H1 (cell line): ENCODE measurements at regions not wholly inside any gene's neighbourhood (a gene's known extent, or its start where the extent isn't known, plus 50 kb on each side); places are given as distances from the start of the nearest gene placed in this dataset.
A peak's percentile ranks its signal among the peaks of the same experiment; 100 is the strongest.

Experiments used
- CTCF ChIA-PET: fragments of 300-600 bp; sonication (Branson Sonifier 250); formaldehyde crosslinking; loops from one replicate; lab custom pipeline; 2021; ENCODE audit not compliant: partially characterized antibody; lab: Charles Lee
- POLR2A ChIA-PET: fragments of 300-600 bp; sonication (Branson Sonifier 250); formaldehyde crosslinking; loops from one replicate; lab custom pipeline; 2021; ENCODE audit warnings: inconsistent platforms; ENCODE audit not compliant: partially characterized antibody; lab: Charles Lee
- DNase-seq, 2 experiments: peaks; one replicate each; pipeline versions ENCODE4 v3.0.0 to v3.0.0-alpha.2; 2010 to 2022; ENCODE audit warnings: low spot score in 2 of 2, low read depth in 1 of 2, mixed read lengths in 1 of 2
- FAIRE-seq: peaks from 2 replicates; lab custom pipeline; 2011; peaks lifted over from hg19 to GRCh38; lab: Jason Lieb, UNC
- H2AFZ ChIP-seq: 2 replicates; pipeline ENCODE4 v1.8.1; 2012; ENCODE audit warnings: low read length, inconsistent platforms
- H2AK5ac ChIP-seq: 2 replicates; pipeline ENCODE4 v1.6.1; 2013; ENCODE audit warnings: low read depth, low read length
- H2BK120ac ChIP-seq: replicated peaks from 2 replicates; pipeline ENCODE3; 2013; ENCODE audit warnings: low read depth, low read length, inconsistent platforms
- H2BK12ac ChIP-seq: 2 replicates; pipeline ENCODE4 v1.6.1; 2013; ENCODE audit warnings: low read depth, low read length
- H2BK15ac ChIP-seq: 2 replicates; pipeline ENCODE4 v1.6.1; 2013; ENCODE audit warnings: low read length
- H2BK20ac ChIP-seq: 2 replicates; pipeline ENCODE4 v1.6.1; 2013; ENCODE audit warnings: low read length
- H2BK5ac ChIP-seq: 2 replicates; pipeline ENCODE4 v1.6.1; 2013; ENCODE audit warnings: low read depth, low read length
- H3K14ac ChIP-seq: 2 replicates; pipeline ENCODE4 v1.6.1; 2013; ENCODE audit warnings: inconsistent platforms; ENCODE audit not compliant: insufficient read length
- H3K18ac ChIP-seq: 2 replicates; pipeline ENCODE4 v1.6.1; 2013; ENCODE audit warnings: low read length; ENCODE audit errors: extremely low read depth
- H3K23ac ChIP-seq: 2 replicates; pipeline ENCODE4 v1.6.1; 2013; ENCODE audit warnings: inconsistent platforms; ENCODE audit not compliant: insufficient read length
- H3K23me2 ChIP-seq: 2 replicates; pipeline ENCODE4 v1.6.1; 2013; ENCODE audit warnings: low read depth, low read length
- H3K27ac ChIP-seq: 2 replicates; pipeline ENCODE4 v1.6.1; 2011; ENCODE audit warnings: low read depth, low read length, inconsistent platforms
- H3K27me3 ChIP-seq, 4 experiments: replicated peaks in 1 of 4; 1 replicate in 1 of 4; 2 replicates in 3 of 4; pipeline versions ENCODE4 v1.6.1 to v1.8.1; 2011 to 2013; ENCODE audit warnings: low read length in 3 of 4, mild to moderate bottlenecking in 3 of 4, inconsistent platforms in 2 of 4, mixed read lengths in 2 of 4, moderate library complexity in 1 of 4; ENCODE audit not compliant: control insufficient read depth in 3 of 4, insufficient read depth in 3 of 4; ENCODE audit errors: extremely low read depth in 1 of 4
- H3K36me3 ChIP-seq, 4 experiments: 2 replicates each; pipeline versions ENCODE4 v1.6.1 to v1.8.1; 2011 to 2013; ENCODE audit warnings: mild to moderate bottlenecking in 4 of 4, low read length in 3 of 4, moderate library complexity in 2 of 4, control low read depth in 1 of 4, inconsistent platforms in 1 of 4; ENCODE audit not compliant: insufficient read depth in 4 of 4, control insufficient read depth in 2 of 4
- H3K4ac ChIP-seq: replicated peaks from 2 replicates; pipeline ENCODE3; 2013; ENCODE audit warnings: low read length, low read depth, mixed read lengths, inconsistent platforms; ENCODE audit not compliant: insufficient read length
- H3K4me1 ChIP-seq, 4 experiments: replicated peaks in 1 of 4; 1 replicate in 1 of 4; 2 replicates in 3 of 4; pipeline versions ENCODE4 v1.6.1 to v1.8.1; 2011 to 2013; ENCODE audit warnings: low read length in 3 of 4, inconsistent platforms in 2 of 4, mixed read lengths in 1 of 4; ENCODE audit not compliant: insufficient read depth in 4 of 4, control insufficient read depth in 3 of 4
- H3K4me2 ChIP-seq, 2 experiments: 2 replicates each; pipeline versions ENCODE4 v1.6.1 to v1.8.1; 2011 to 2013; ENCODE audit warnings: low read depth in 2 of 2, low read length in 2 of 2, control low read depth in 1 of 2, inconsistent platforms in 1 of 2, mild to moderate bottlenecking in 1 of 2; ENCODE audit not compliant: insufficient read depth in 1 of 2
- H3K4me3 ChIP-seq, 4 experiments: fragments of 200-600, 300-600 bp in 1 of 4; sonication (generic), shearing (Covaris generic), sonication (Bioruptor Twin) in 1 of 4; 2 replicates each; pipeline versions ENCODE4 v1.5.1 to v1.8.1; 2011 to 2016; ENCODE audit warnings: low read length in 4 of 4, low read depth in 3 of 4, control low read depth in 2 of 4, inconsistent platforms in 2 of 4, mild to moderate bottlenecking in 2 of 4, mixed read lengths in 1 of 4, moderate library complexity in 1 of 4; ENCODE audit not compliant: insufficient read depth in 2 of 4; ENCODE audit errors: extremely low read depth in 1 of 4
- H3K56ac ChIP-seq: replicated peaks from 2 replicates; pipeline ENCODE3; 2013; ENCODE audit warnings: low read depth, mild to moderate bottlenecking, mixed read lengths, low read length, inconsistent platforms; ENCODE audit not compliant: insufficient read length
- H3K79me1 ChIP-seq: 2 replicates; pipeline ENCODE4 v1.6.1; 2013; ENCODE audit warnings: low read depth, low read length, control low read depth
- H3K79me2 ChIP-seq, 2 experiments: 2 replicates each; pipeline versions ENCODE4 v1.6.1 to v1.8.1; 2012 to 2013; ENCODE audit warnings: low read length in 2 of 2, mild to moderate bottlenecking in 2 of 2, inconsistent platforms in 1 of 2; ENCODE audit not compliant: insufficient read depth in 2 of 2, control insufficient read depth in 1 of 2
- H3K9ac ChIP-seq, 4 experiments: replicated peaks in 1 of 4; 1 replicate in 1 of 4; 2 replicates in 3 of 4; pipeline versions ENCODE4 v1.6.1 to v1.8.1; 2011 to 2013; ENCODE audit warnings: low read depth in 3 of 4, low read length in 3 of 4, control low read depth in 2 of 4, mild to moderate bottlenecking in 2 of 4, moderate library complexity in 2 of 4, inconsistent platforms in 1 of 4; ENCODE audit errors: extremely low read depth in 1 of 4
- H3K9me3 ChIP-seq, 2 experiments: 2 replicates each; pipeline versions ENCODE4 v1.6.1 to v1.8.1; 2012 to 2013; ENCODE audit warnings: mild to moderate bottlenecking in 2 of 2, moderate library complexity in 2 of 2, control low read depth in 1 of 2, inconsistent platforms in 1 of 2, low read depth in 1 of 2, low read length in 1 of 2, mixed read lengths in 1 of 2; ENCODE audit not compliant: insufficient read depth in 2 of 2
- H4K20me1 ChIP-seq, 2 experiments: replicated peaks in 1 of 2; 2 replicates each; pipeline versions ENCODE3 to v1.8.1; 2011 to 2013; ENCODE audit warnings: inconsistent platforms in 2 of 2, low read length in 2 of 2, mild to moderate bottlenecking in 1 of 2; ENCODE audit not compliant: insufficient read depth in 2 of 2, control insufficient read depth in 1 of 2
- H4K5ac ChIP-seq: 2 replicates; pipeline ENCODE4 v1.6.1; 2013; ENCODE audit warnings: low read length, low read depth, mixed read lengths, inconsistent platforms; ENCODE audit not compliant: insufficient read length
- H4K8ac ChIP-seq: 2 replicates; pipeline ENCODE4 v1.8.0; 2013; ENCODE audit warnings: mild to moderate bottlenecking, moderate library complexity, low read length, inconsistent platforms; ENCODE audit not compliant: insufficient read depth; ENCODE audit errors: extremely low read depth
- H4K91ac ChIP-seq: replicated peaks from 2 replicates; pipeline ENCODE3; 2013; ENCODE audit warnings: low read length, mixed read lengths, inconsistent platforms; ENCODE audit not compliant: insufficient read length
- BRCA1 ChIP-seq: IDR thresholded peaks from 2 replicates; pipeline ENCODE4 v1.6.1; 2012; ENCODE audit warnings: low read depth, low read length, improper control_type of control experiment
- CTCF ChIP-seq, 3 experiments: IDR thresholded peaks; 1 replicate in 2 of 3; 2 replicates in 1 of 3; pipeline versions ENCODE4 v1.5.1 to v1.6.1; 2011; ENCODE audit warnings: low read length in 3 of 3, mild to moderate bottlenecking in 3 of 3, inconsistent platforms in 2 of 3, low read depth in 1 of 3, moderate library complexity in 1 of 3; ENCODE audit not compliant: insufficient read depth in 1 of 3; ENCODE audit errors: control extremely low read depth in 1 of 3
- GTF2F1 ChIP-seq: IDR thresholded peaks from 2 replicates; pipeline ENCODE4 v1.6.1; 2012; ENCODE audit warnings: low read depth, low read length, improper control_type of control experiment, borderline replicate concordance
- KDM5A ChIP-seq: fragments of 200-600 bp; IDR thresholded peaks from 2 replicates; pipeline ENCODE4 v1.7.1; 2012; ENCODE audit warnings: mild to moderate bottlenecking, low read length, inconsistent platforms, mixed read lengths
- SAP30 ChIP-seq: fragments of 300-600 bp; sonication (generic); IDR thresholded peaks from 2 replicates; pipeline ENCODE4 v1.7.1; 2012; ENCODE audit warnings: low read length, moderate library complexity, mild to moderate bottlenecking, inconsistent platforms; ENCODE audit not compliant: insufficient read depth, insufficient replicate concordance
- SIRT6 ChIP-seq: IDR thresholded peaks from one replicate; pipeline ENCODE4 v1.7.1; 2012; ENCODE audit warnings: low read length, inconsistent platforms
- SP2 ChIP-seq: IDR thresholded peaks from 2 replicates; pipeline ENCODE4 v1.6.1; 2012; ENCODE audit warnings: mild to moderate bottlenecking, low read length, inconsistent platforms
- USF2 ChIP-seq: IDR thresholded peaks from 2 replicates; pipeline ENCODE4 v1.6.1; 2011; ENCODE audit warnings: low read length, improper control_type of control experiment
- WGBS, 2 experiments: shearing (Covaris generic) in 1 of 2; methylation state at CpG; one replicate each; pipeline versions ENCODE4 v1.1.6 to v1.1.7; 2013 to 2015; ENCODE audit warnings: low lambda C conversion rate in 2 of 2, mixed read lengths in 2 of 2, inconsistent platforms in 1 of 2, low coverage in 1 of 2, missing lambda C conversion rate in 1 of 2; ENCODE audit not compliant: insufficient replicate concordance in 2 of 2, insufficient coverage in 1 of 2, insufficient read length in 1 of 2; ENCODE audit errors: extremely low coverage in 1 of 2, missing lambda C conversion rate in 1 of 2; 5-methylcytosine and 5-hydroxymethylcytosine counted together

- Histone ChIP-seq H2AFZ (peak overlapping the region; percentile 64; the same call in 1 of the 2 replicates), H3K79me1 (no peaks in the 10 kb centered on the region), H4K5ac (no peak overlapping the region), H4K20me1 (no peaks in the 10 kb centered on the region), H3K27me3 (no peaks in the 10 kb centered on the region), H2AK5ac (no peak overlapping the region), H3K4me1 (peaks cover 0 to 9% (median 5%) of the 10 kb centered on the region in 4 experiments; a peak in 3 of 7 replicates), H3K14ac (no peak overlapping the region), H3K9ac (no peak overlapping the region), H3K18ac (no peak overlapping the region), H3K4ac (no peak overlapping the region), H3K23ac (no peak overlapping the region), H2BK5ac (no peak overlapping the region), H2BK20ac (no peak overlapping the region), H3K4me2 (no peak overlapping the region), H3K4me3 (no peak overlapping the region), H3K79me2 (no peaks in the 10 kb centered on the region), H4K91ac (no peak overlapping the region), H2BK120ac (no peak overlapping the region), H3K9me3 (no peaks in the 10 kb centered on the region), H3K36me3 (no peaks in the 10 kb centered on the region), H2BK15ac (no peak overlapping the region), H4K8ac (no peak overlapping the region), H2BK12ac (no peak overlapping the region), H3K23me2 (no peaks in the 10 kb centered on the region), H3K56ac (no peak overlapping the region), H3K27ac (no peak overlapping the region)
- ChIA-PET POLR2A (no interaction called here), CTCF (no interaction called here)
- FAIRE-seq (no peak), DNase-seq (no peak)
- WGBS, 2 experiments: 83% methylated on average over 2 of the region's 2 CpGs; no CpG with 5 or more reads in 1 of the 2 experiments
- TF ChIP-seq KDM5A (no peak), BRCA1 (no peak), GTF2F1 (no peak), SAP30 (no peak), USF2 (no peak), SP2 (no peak), CTCF (IDR thresholded peaks at IDR 0.05; ENCODE audit: control extremely low read depth in 1 of 3, insufficient read depth in 1 of 3, low read depth in 1 of 3, low read length in 3 of 3) (no peak), SIRT6 (no peak)
Observed at GRCh38 chr6:4323322-4323721, 187.9 kb upstream of the ECI2 start.
